D721Med (cell line): ENCODE measurements at regions not wholly inside any gene's neighbourhood (a gene's known extent, or its start where the extent isn't known, plus 50 kb on each side); places are given as distances from the start of the nearest gene placed in this dataset.

Experiments used
- DNase-seq: peaks from one replicate; pipeline ENCODE4 v3.0.0; 2011; ENCODE audit warnings: low spot score; ENCODE audit not compliant: insufficient read length
- FAIRE-seq: peaks from 2 replicates; lab custom pipeline; 2011; peaks lifted over from hg19 to GRCh38; lab: Jason Lieb, UNC
- CTCF ChIP-seq: IDR thresholded peaks from 2 replicates; pipeline ENCODE4 v1.5.1; 2012; ENCODE audit warnings: mild to moderate bottlenecking, control low read depth; ENCODE audit not compliant: insufficient read depth; ENCODE audit errors: missing control alignments

- no peak for TF ChIP-seq CTCF
- DNase-seq (no peak), FAIRE-seq (no peak)
These were observed 147.8 kb upstream of the SEMA3E start for GRCh38 chr7:83796760-83797159.

- FAIRE-seq, result no peak
- DNase-seq, result no peak
These were observed 145.9 kb upstream of the SEMA3E start for GRCh38 chr7:83794829-83795228.

GRCh38 chr7:83793558-83793957 is 144.6 kb upstream of the SEMA3E start:
- no peak for TF ChIP-seq CTCF
- DNase-seq (no peak), FAIRE-seq (no peak)

More at GRCh38 chr7:83794829-83795228, 145.9 kb upstream of the SEMA3E start:
- no peak for TF ChIP-seq CTCF

GRCh38 chr7:83791737-83792136 is 142.8 kb upstream of the SEMA3E start:
- FAIRE-seq, result no peak
- DNase-seq, result no peak
- TF ChIP-seq CTCF, result peak; percentile 6

GRCh38 chr7:83786858-83787257 is 137.9 kb upstream of the SEMA3E start:
- no peak for TF ChIP-seq CTCF
- DNase-seq (no peak), FAIRE-seq (no peak)

- FAIRE-seq (no peak), DNase-seq (no peak)
- TF ChIP-seq CTCF, result no peak
These were observed 133.7 kb upstream of the SEMA3E start for GRCh38 chr7:83782628-83783027.

- no peak for TF ChIP-seq CTCF
- no peak for DNase-seq
- no peak for FAIRE-seq
These were observed 129.1 kb upstream of the SEMA3E start for GRCh38 chr7:83778073-83778443.
